ENCODE measurements at regions not wholly inside any gene's neighbourhood (a gene's known extent, or its start where the extent isn't known, plus 50 kb on each side); places are given as distances from the start of the nearest gene placed in this dataset.

DNA sequence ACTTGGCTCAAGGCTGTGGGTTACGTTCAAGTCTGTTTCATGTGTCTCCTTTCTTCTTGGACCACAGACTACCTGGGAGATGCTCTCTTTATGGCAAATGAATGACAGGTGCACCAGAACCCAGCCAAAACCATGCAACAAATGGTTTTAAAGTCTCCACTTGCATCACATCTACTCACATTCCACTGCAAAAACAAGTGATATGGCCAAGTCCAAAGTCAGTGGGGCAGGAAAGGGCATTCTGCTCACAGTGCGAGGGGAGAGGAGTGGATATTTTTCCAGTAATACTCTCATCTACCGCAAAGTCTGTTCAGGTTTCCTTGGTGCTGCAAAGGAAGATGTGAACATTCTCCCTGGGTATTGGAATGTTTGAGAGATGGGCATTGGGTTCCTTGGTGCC is 120.5 kb downstream of the UCHL1 start:
- TF ChIP-seq, protein P1, sequence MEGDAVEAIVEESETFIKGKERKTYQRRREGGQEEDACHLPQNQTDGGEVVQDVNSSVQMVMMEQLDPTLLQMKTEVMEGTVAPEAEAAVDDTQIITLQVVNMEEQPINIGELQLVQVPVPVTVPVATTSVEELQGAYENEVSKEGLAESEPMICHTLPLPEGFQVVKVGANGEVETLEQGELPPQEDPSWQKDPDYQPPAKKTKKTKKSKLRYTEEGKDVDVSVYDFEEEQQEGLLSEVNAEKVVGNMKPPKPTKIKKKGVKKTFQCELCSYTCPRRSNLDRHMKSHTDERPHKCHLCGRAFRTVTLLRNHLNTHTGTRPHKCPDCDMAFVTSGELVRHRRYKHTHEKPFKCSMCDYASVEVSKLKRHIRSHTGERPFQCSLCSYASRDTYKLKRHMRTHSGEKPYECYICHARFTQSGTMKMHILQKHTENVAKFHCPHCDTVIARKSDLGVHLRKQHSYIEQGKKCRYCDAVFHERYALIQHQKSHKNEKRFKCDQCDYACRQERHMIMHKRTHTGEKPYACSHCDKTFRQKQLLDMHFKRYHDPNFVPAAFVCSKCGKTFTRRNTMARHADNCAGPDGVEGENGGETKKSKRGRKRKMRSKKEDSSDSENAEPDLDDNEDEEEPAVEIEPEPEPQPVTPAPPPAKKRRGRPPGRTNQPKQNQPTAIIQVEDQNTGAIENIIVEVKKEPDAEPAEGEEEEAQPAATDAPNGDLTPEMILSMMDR (IDR thresholded peaks at IDR 0.05; ENCODE audit: control extremely low read depth in 1 of 3, insufficient read depth in 1 of 3, low read depth in 1 of 3, low read length in 3 of 3) = no peak
- no peak for TF ChIP-seq ZNF274 (IDR thresholded peaks at IDR 0.05; ENCODE audit: borderline replicate concordance, extremely low read depth, low read length)
- no peak for TF ChIP-seq NRF1 (IDR thresholded peaks at IDR 0.05; ENCODE audit: low read depth, low read length)
- no peak for TF ChIP-seq BACH1 (IDR thresholded peaks at IDR 0.05; ENCODE audit: low read length)
- TF ChIP-seq SP1 (IDR thresholded peaks at IDR 0.05; ENCODE audit: low read depth, low read length) = no peak
- TF ChIP-seq MAX (IDR thresholded peaks at IDR 0.05) = no peak
- no peak for TF ChIP-seq SUZ12 (IDR thresholded peaks at IDR 0.05; ENCODE audit: low read length)
- no peak for TF ChIP-seq TAF1 (IDR thresholded peaks at IDR 0.05; ENCODE audit: low read depth, low read length)
- no peak for TF ChIP-seq POLR2A (IDR thresholded peaks at IDR 0.05; ENCODE audit: control extremely low read depth in 1 of 2, low read depth in 2 of 2, low read length in 2 of 2)
